GM12891 (cell line): ENCODE measurements at regions not wholly inside any gene's neighbourhood (a gene's known extent, or its start where the extent isn't known, plus 50 kb on each side); places are given as distances from the start of the nearest gene placed in this dataset.

Source experiments
- POLR2A ChIP-seq: IDR thresholded peaks from 2 replicates; pipeline ENCODE4 v1.6.1; 2011; ENCODE audit warnings: low read depth, low read length, control low read depth
- POLR2AphosphoS5 ChIP-seq: IDR thresholded peaks from 2 replicates; pipeline ENCODE4 v1.6.1; 2011; ENCODE audit warnings: low read depth, low read length, control low read depth
- SPI1 ChIP-seq: IDR thresholded peaks from 2 replicates; pipeline ENCODE4 v1.6.1; 2011; ENCODE audit warnings: low read depth, low read length, control low read depth
- TAF1 ChIP-seq: IDR thresholded peaks from 2 replicates; pipeline ENCODE4 v1.6.1; 2011; ENCODE audit warnings: low read depth, low read length, control low read depth

GRCh38 chr2:57806449-57806968 is 240.1 kb upstream of the VRK2 start:
- TF ChIP-seq TAF1 (no peak), POLR2A (no peak), SPI1 (no peak), POLR2AphosphoS5 (no peak)
